Chondrocyte (in vitro differentiated cells): ENCODE measurements at regions not wholly inside any gene's neighbourhood (a gene's known extent, or its start where the extent isn't known, plus 50 kb on each side); places are given as distances from the start of the nearest gene placed in this dataset.

Experiments used
- DNase-seq: peaks from one replicate; pipeline ENCODE4 v3.0.0; 2021; ENCODE audit warnings: mixed read lengths, low spot score
- H3K27ac Mint-ChIP-seq: one replicate; pipeline ENCODE4 v1.8.0; 2021; ENCODE audit warnings: mild to moderate bottlenecking, moderate library complexity, mixed read lengths; ENCODE audit not compliant: unreplicated experiment
- H3K27me3 Mint-ChIP-seq: 2 replicates; pipeline ENCODE4 v1.8.0; 2021; ENCODE audit warnings: low read depth, mixed read lengths
- H3K36me3 Mint-ChIP-seq: 2 replicates; pipeline ENCODE4 v1.8.0; 2021; ENCODE audit warnings: low read depth, mixed read lengths
- H3K4me1 Mint-ChIP-seq: 2 replicates; pipeline ENCODE4 v1.8.0; 2021; ENCODE audit warnings: low read depth, mild to moderate bottlenecking, mixed read lengths
- H3K4me3 Mint-ChIP-seq: one replicate; pipeline ENCODE4 v1.8.0; 2021; ENCODE audit warnings: mild to moderate bottlenecking, moderate library complexity, mixed read lengths; ENCODE audit not compliant: unreplicated experiment
- H3K9me3 Mint-ChIP-seq: 2 replicates; pipeline ENCODE4 v1.8.0; 2021; ENCODE audit warnings: low read depth, mixed read lengths
- CTCF ChIP-seq: fragments of 200-600 bp; sonication (generic); IDR thresholded peaks from 2 replicates; pipeline ENCODE4 v1.5.0; 2021; ENCODE audit warnings: antibody characterized with exemption, mild to moderate bottlenecking, moderate library complexity

- Mint-ChIP-seq H3K4me1 (no peaks in the 10 kb centered on the region), H3K9me3 (no peaks in the 10 kb centered on the region), H3K27ac (no peak overlapping the region), H3K4me3 (no peak overlapping the region), H3K36me3 (no peaks in the 10 kb centered on the region), H3K27me3 (no peaks in the 10 kb centered on the region)
- DNase-seq, result no peak
- no peak for TF ChIP-seq CTCF
Measured at GRCh38 chrX:6679550-6679949, 144.6 kb upstream of the VCX3A start.

GRCh38 chrX:6678313-6678712 is 143.4 kb upstream of the VCX3A start:
- DNase-seq, result no peak
- Mint-ChIP-seq H3K4me1 (no peaks in the 10 kb centered on the region), H3K4me3 (no peak overlapping the region), H3K27ac (no peak overlapping the region), H3K27me3 (no peaks in the 10 kb centered on the region), H3K9me3 (no peaks in the 10 kb centered on the region), H3K36me3 (no peaks in the 10 kb centered on the region)
- no peak for TF ChIP-seq CTCF

DNA sequence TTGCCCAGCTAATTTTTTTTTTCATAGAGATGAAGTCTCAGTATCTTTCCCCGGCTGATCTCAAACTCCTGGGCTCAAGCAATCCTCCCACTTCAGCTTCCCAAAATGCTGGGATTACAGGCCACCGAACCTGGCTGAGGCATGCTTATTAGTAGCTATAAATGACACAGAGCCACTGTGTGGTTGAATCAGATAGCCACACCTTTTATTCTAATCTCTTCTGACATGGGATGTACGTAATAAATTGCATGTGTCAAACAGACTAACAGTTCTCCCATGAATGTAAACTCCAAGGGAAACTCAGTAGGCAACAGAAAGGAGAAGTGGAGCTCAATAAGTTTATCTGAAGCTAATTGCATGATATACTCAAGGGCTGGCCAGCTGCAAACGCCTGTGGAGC is 139.8 kb upstream of the VCX3A start:
- Mint-ChIP-seq H3K27me3 (no peaks in the 10 kb centered on the region), H3K36me3 (no peaks in the 10 kb centered on the region), H3K9me3 (no peaks in the 10 kb centered on the region), H3K27ac (no peak overlapping the region), H3K4me1 (no peaks in the 10 kb centered on the region), H3K4me3 (no peak overlapping the region)
- DNase-seq, result no peak
- TF ChIP-seq CTCF, result no peak

GRCh38 chrX:6667048-6667768 is 132.3 kb upstream of the VCX3A start:
- Mint-ChIP-seq H3K27me3 (no peaks in the 10 kb centered on the region), H3K4me3 (no peak overlapping the region), H3K4me1 (no peaks in the 10 kb centered on the region), H3K9me3 (peaks cover 2% of the 10 kb centered on the region), H3K36me3 (no peaks in the 10 kb centered on the region), H3K27ac (no peak overlapping the region)
- no peak for TF ChIP-seq CTCF
- DNase-seq, result no peak

DNA sequence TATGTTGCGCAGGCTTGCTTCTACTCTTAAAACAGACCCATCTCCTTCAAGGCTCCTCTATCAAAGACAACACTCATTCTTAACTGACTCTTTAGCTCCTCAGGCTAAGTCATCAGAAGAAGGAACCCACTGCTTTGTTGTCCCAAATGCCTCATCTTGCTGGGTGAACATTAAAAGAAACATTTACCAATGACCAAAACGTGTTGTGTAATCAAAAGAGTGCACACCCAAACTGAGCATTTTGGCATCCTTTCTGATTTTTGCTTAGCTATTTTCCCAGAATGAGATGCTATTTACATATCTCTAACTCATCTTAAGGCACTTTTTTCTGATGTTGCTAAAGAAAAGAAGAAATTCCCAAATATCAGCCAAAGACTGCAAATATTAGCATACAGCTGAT is 131.7 kb upstream of the VCX3A start:
- Mint-ChIP-seq H3K4me1 (no peaks in the 10 kb centered on the region), H3K27ac (no peak overlapping the region)
- no peak for DNase-seq

More for the DNA sequence above, 131.7 kb upstream of the VCX3A start:
- Mint-ChIP-seq H3K27me3 (no peaks in the 10 kb centered on the region), H3K36me3 (no peaks in the 10 kb centered on the region), H3K9me3 (peaks cover 2% of the 10 kb centered on the region), H3K4me3 (no peak overlapping the region)
- no peak for TF ChIP-seq CTCF
